ENCODE measurements at regions not wholly inside any gene's neighbourhood (a gene's known extent, or its start where the extent isn't known, plus 50 kb on each side); places are given as distances from the start of the nearest gene placed in this dataset.

- TF ChIP-seq POLR2A (IDR thresholded peaks at IDR 0.05; ENCODE audit: extremely low read depth, insufficient read length) (no peak), CTCF (IDR thresholded peaks at IDR 0.05; ENCODE audit: low read depth, low read length) (no peak), MAX (IDR thresholded peaks at IDR 0.05; ENCODE audit: low read depth, low read length) (no peak), MYC (IDR thresholded peaks at IDR 0.05; ENCODE audit: low read depth, low read length) (no peak)
Observed at GRCh38 chr2:155651851-155652250, 680.7 kb downstream of the NR4A2 start.

Data from NB4 (cell line).